Right ventricle myocardium superior (tissue), 1 donor: ENCODE measurements at regions not wholly inside any gene's neighbourhood (a gene's known extent, or its start where the extent isn't known, plus 50 kb on each side); places are given as distances from the start of the nearest gene placed in this dataset.
A peak's percentile ranks its signal among the peaks of the same experiment; 100 is the strongest.
"Not testable (repeated sequence)": the region's sequence is repeated elsewhere in the genome, so short reads cannot be mapped to it uniquely, and the experiment has no call there.

Experiments used
- ATAC-seq: fragments of 200-7000 bp; cut with Tn5 transposase; one replicate; pipeline ENCODE4 v1.9.1; 2020; ENCODE audit warnings: mild to moderate bottlenecking; ENCODE audit not compliant: poor library complexity
- DNase-seq: peaks from one replicate; pipeline ENCODE4 v3.0.0-alpha.2; 2020
- intact Hi-C: fragments of 100-400 bp; cut with DNase I; formaldehyde crosslinking; loops from one replicate; pipeline ENCODE4 v1.11.2; 2022
- donor health status: DM: no; HTN: yes; CAD: no; lungs with severe emphysema.

- intact Hi-C loops, result no loop called here
- DNase-seq (no peak), ATAC-seq (no peak)
These were observed 53.8 kb upstream of the C2CD4B start for GRCh38 chr15:62218841-62219240.

GRCh38 chr15:62219799-62220198 lies 54.7 kb upstream of the C2CD4B start:
- ATAC-seq, result no peak
- DNase-seq, result no peak
- intact Hi-C loops, result no loop called here

GRCh38 chr15:62223020-62223419 lies 57.9 kb upstream of the C2CD4B start:
- ATAC-seq (no peak), DNase-seq (no peak)
- intact Hi-C loops, result no loop called here

GRCh38 chr15:62228604-62229003 lies 63.5 kb upstream of the C2CD4B start:
- ATAC-seq (no peak), DNase-seq (no peak)
- intact Hi-C loops, result no loop called here

GRCh38 chr15:62231856-62232255 lies 66.8 kb upstream of the C2CD4B start:
- no peak for ATAC-seq
- DNase-seq, result no peak
- intact Hi-C loops, result no loop called here

- intact Hi-C loops, result no loop called here
- DNase-seq (no peak), ATAC-seq (no peak)
These were observed 75.3 kb upstream of the C2CD4B start for GRCh38 chr15:62240121-62241096.

GRCh38 chr15:62241135-62241770 lies 76.2 kb upstream of the C2CD4B start:
- intact Hi-C loops, result no loop called here

GRCh38 chr15:62242999-62243398 lies 77.9 kb upstream of the C2CD4B start:
- DNase-seq (no peak), ATAC-seq (no peak)
- intact Hi-C loops, result no loop called here

More at GRCh38 chr15:62241135-62241770, 76.2 kb upstream of the C2CD4B start:
- DNase-seq (no peak), ATAC-seq (no peak)

GRCh38 chr15:62244762-62245161 lies 79.7 kb upstream of the C2CD4B start:
- intact Hi-C loops, result no loop called here
- ATAC-seq (no peak), DNase-seq (no peak)

- DNase-seq, result no peak
- intact Hi-C loops, result no loop called here
- no peak for ATAC-seq
These were observed 83.3 kb upstream of the C2CD4B start for GRCh38 chr15:62248277-62248984.

- ATAC-seq (no peak), DNase-seq (no peak)
- intact Hi-C loops, result no loop called here
These were observed 84.4 kb upstream of the C2CD4B start for GRCh38 chr15:62249501-62249900.

- DNase-seq, result no peak
- intact Hi-C loops, result no loop called here
These were observed 85.1 kb upstream of the C2CD4B start for GRCh38 chr15:62250186-62250585.

GRCh38 chr15:62250978-62251377 lies 85.9 kb upstream of the C2CD4B start:
- no peak for ATAC-seq
- intact Hi-C loops, result no loop called here
- no peak for DNase-seq

More at GRCh38 chr15:62250186-62250585, 85.1 kb upstream of the C2CD4B start:
- ATAC-seq, result no peak

- intact Hi-C loops, result no loop called here
- no peak for DNase-seq
- ATAC-seq, result no peak
These were observed 88.2 kb upstream of the C2CD4B start for GRCh38 chr15:62253294-62253693.

- peak; percentile 62 for ATAC-seq
- intact Hi-C loops, result no loop called here
These were observed 89.3 kb upstream of the C2CD4B start for GRCh38 chr15:62254137-62254934.

GRCh38 chr15:62256430-62256829 lies 91.3 kb upstream of the C2CD4B start:
- intact Hi-C loops, DNase-seq, ATAC-seq: not testable (repeated sequence)

More at GRCh38 chr15:62254137-62254934, 89.3 kb upstream of the C2CD4B start:
- DNase-seq, result peak; percentile 78

GRCh38 chr15:62257996-62258521 lies 93.0 kb upstream of the C2CD4B start:
- intact Hi-C loops, result no loop called here
- ATAC-seq (no peak), DNase-seq (no peak)

GRCh38 chr15:62262305-62262941 lies 97.3 kb upstream of the C2CD4B start:
- DNase-seq (no peak), ATAC-seq (no peak)
- intact Hi-C loops, result no loop called here
